Vagina (tissue), 2 donors: ENCODE measurements at regions not wholly inside any gene's neighbourhood (a gene's known extent, or its start where the extent isn't known, plus 50 kb on each side); places are given as distances from the start of the nearest gene placed in this dataset.

Source experiments
- CTCF ChIP-seq, 3 experiments: fragments of 450-650 bp in 2 of 3; fragments of 200-600 bp in 1 of 3; sonication (generic) in 1 of 3; IDR thresholded peaks; one replicate each; pipeline ENCODE4 v1.5.1; 2017 to 2019; ENCODE audit warnings: antibody characterized with exemption in 3 of 3, mild to moderate bottlenecking in 2 of 3, moderate library complexity in 2 of 3
- POLR2A ChIP-seq, 2 donors: fragments of 450-650 bp; IDR thresholded peaks; one replicate each; pipeline ENCODE4 v1.6.1; 2017; ENCODE audit warnings: antibody characterized with exemption in 2 of 2, mild to moderate bottlenecking in 2 of 2, moderate library complexity in 2 of 2

- TF ChIP-seq CTCF (IDR thresholded peaks at IDR 0.05) (no peak), POLR2A (IDR thresholded peaks at IDR 0.05) (no peak)
Observed at GRCh38 chr3:18252578-18252977, 172.6 kb downstream of the SATB1 start.
